ENCODE measurements at regions not wholly inside any gene's neighbourhood (a gene's known extent, or its start where the extent isn't known, plus 50 kb on each side); places are given as distances from the start of the nearest gene placed in this dataset.

DNA sequence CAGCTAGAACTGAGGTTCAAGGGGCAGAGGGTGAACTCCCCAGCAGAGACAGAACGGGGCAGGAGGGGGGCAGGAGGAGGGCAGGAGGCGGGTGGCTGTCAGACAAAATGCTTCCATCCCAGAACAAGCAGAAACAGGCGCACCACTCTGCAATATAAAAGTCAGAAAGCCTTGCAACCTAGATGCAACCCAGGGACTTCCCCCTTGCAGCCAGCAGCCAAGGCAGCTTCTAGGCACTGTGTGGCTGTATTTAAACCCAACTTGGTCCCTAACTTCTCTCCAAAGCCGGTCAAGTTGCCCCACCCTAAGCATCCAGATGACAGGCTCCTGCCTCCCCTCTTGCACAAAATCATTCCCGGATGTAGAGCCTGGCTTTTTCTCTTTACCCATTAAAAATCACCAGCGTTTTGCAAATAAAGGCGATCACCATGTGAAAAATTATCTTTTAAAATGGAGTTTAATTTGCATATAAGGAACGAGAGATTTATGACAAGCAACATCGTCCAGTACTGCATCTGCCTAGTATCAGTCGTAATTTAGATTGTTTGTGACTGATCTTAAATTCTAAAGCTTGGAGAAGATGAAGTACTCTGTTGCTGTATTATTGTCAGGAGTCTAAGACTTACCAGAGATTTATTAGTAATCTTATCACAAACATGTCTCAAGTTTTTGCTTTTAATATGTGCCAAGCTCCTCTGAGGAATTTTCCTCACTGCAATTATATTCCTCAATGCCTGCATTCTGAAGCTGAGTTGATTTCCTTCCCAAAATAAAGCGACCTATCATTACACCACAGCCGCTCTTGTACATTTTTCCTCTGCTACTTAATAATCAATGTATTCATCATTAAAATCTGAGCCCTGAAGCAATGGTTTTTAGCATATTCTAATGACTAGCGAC is 307.1 kb upstream of the ZNF507 start:
- Histone ChIP-seq H4K20me1 (ENCODE audit: insufficient read depth, low read length) (no peaks in the 10 kb centered on the region), H3K27ac (ENCODE audit: low read depth, low read length) (no peak overlapping the region), H3K9me3 (ENCODE audit: insufficient read depth, low read depth, low read length) (no peaks in the 10 kb centered on the region), H3K79me2 (ENCODE audit: insufficient read depth, low read length) (no peaks in the 10 kb centered on the region), H3K36me3 (ENCODE audit: insufficient read depth, low read length) (no peaks in the 10 kb centered on the region), H3K4me2 (ENCODE audit: low read length) (no peak overlapping the region), H3K27me3 (ENCODE audit: insufficient read depth, low read length) (peaks cover 2% of the 10 kb centered on the region), H3K4me3 (ENCODE audit: insufficient read depth, low read depth, low read length) (no peak overlapping the region), H3K4me1 (ENCODE audit: insufficient read depth, low read length) (no peaks in the 10 kb centered on the region), H2AFZ (ENCODE audit: low read depth, low read length) (no peak overlapping the region), H3K9ac (ENCODE audit: low read length) (no peak overlapping the region)
- Mint-ChIP-seq H3K27me3 (ENCODE audit: low read depth, unreplicated experiment) (peaks cover 45% of the 10 kb centered on the region), H3K4me3 (ENCODE audit: unreplicated experiment) (no peak overlapping the region), H3K9me3 (ENCODE audit: unreplicated experiment) (no peaks in the 10 kb centered on the region), H3K27ac (ENCODE audit: unreplicated experiment) (no peak overlapping the region), H3K36me3 (ENCODE audit: low read depth, unreplicated experiment) (no peaks in the 10 kb centered on the region), H3K4me1 (ENCODE audit: low read depth, unreplicated experiment) (no peaks in the 10 kb centered on the region)
- no peak for FAIRE-seq
- TF ChIP-seq EZH2 (IDR thresholded peaks at IDR 0.05; ENCODE audit: insufficient read depth, low read length), result no peak
- TF ChIP-seq, protein P1, sequence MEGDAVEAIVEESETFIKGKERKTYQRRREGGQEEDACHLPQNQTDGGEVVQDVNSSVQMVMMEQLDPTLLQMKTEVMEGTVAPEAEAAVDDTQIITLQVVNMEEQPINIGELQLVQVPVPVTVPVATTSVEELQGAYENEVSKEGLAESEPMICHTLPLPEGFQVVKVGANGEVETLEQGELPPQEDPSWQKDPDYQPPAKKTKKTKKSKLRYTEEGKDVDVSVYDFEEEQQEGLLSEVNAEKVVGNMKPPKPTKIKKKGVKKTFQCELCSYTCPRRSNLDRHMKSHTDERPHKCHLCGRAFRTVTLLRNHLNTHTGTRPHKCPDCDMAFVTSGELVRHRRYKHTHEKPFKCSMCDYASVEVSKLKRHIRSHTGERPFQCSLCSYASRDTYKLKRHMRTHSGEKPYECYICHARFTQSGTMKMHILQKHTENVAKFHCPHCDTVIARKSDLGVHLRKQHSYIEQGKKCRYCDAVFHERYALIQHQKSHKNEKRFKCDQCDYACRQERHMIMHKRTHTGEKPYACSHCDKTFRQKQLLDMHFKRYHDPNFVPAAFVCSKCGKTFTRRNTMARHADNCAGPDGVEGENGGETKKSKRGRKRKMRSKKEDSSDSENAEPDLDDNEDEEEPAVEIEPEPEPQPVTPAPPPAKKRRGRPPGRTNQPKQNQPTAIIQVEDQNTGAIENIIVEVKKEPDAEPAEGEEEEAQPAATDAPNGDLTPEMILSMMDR (IDR thresholded peaks at IDR 0.05; ENCODE audit: insufficient read depth, low read depth, low read length), result no peak
- DNase-seq (ENCODE audit: low read depth), result no peak

DNA sequence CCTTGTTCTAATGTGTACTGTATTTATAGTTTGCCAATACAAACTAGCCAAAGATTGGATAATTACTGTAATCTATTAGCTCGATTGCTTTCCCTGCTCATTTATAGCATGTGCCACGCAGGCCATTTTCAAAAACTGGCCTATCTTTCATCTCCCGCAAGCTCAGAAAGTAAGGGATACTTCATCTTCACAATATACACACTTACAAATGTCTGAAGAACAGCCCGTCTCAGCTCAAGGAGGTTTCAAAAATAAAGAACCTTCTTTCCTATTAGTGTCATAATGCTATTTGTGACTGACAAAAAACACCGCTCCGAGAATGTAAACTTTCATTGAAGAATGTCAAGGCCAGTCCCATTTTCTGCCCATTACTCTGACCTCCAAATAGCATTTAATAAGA is 306.4 kb upstream of the ZNF507 start:
- no peak overlapping the region for H3K4me2 ChIP-seq (ENCODE audit: low read length)
- no peaks in the 10 kb centered on the region for H4K20me1 ChIP-seq (ENCODE audit: insufficient read depth, low read length)
- no peaks in the 10 kb centered on the region for H3K36me3 ChIP-seq (ENCODE audit: insufficient read depth, low read length)
- FAIRE-seq, result no peak
- H3K36me3 Mint-ChIP-seq (ENCODE audit: low read depth, unreplicated experiment), result no peaks in the 10 kb centered on the region
- no peaks in the 10 kb centered on the region for H3K4me1 Mint-ChIP-seq (ENCODE audit: low read depth, unreplicated experiment)
- H3K9me3 Mint-ChIP-seq (ENCODE audit: unreplicated experiment), result no peaks in the 10 kb centered on the region
- DNase-seq (ENCODE audit: low read depth), result no peak
- no peak overlapping the region for H3K27ac Mint-ChIP-seq (ENCODE audit: unreplicated experiment)
- H3K9ac ChIP-seq (ENCODE audit: low read length), result no peak overlapping the region
- no peak overlapping the region for H3K4me3 ChIP-seq (ENCODE audit: insufficient read depth, low read depth, low read length)
- no peak overlapping the region for H3K27ac ChIP-seq (ENCODE audit: low read depth, low read length)
- TF ChIP-seq, protein P1 (IDR thresholded peaks at IDR 0.05; ENCODE audit: insufficient read depth, low read depth, low read length), result no peak
- no peaks in the 10 kb centered on the region for H3K4me1 ChIP-seq (ENCODE audit: insufficient read depth, low read length)
- H3K9me3 ChIP-seq (ENCODE audit: insufficient read depth, low read depth, low read length), result no peaks in the 10 kb centered on the region
- peaks cover 2% of the 10 kb centered on the region for H3K27me3 ChIP-seq (ENCODE audit: insufficient read depth, low read length)
- H3K27me3 Mint-ChIP-seq (ENCODE audit: low read depth, unreplicated experiment), result peaks cover 50% of the 10 kb centered on the region
- H3K4me3 Mint-ChIP-seq (ENCODE audit: unreplicated experiment), result no peak overlapping the region
- no peaks in the 10 kb centered on the region for H3K79me2 ChIP-seq (ENCODE audit: insufficient read depth, low read length)
- H2AFZ ChIP-seq (ENCODE audit: low read depth, low read length), result no peak overlapping the region

DNA sequence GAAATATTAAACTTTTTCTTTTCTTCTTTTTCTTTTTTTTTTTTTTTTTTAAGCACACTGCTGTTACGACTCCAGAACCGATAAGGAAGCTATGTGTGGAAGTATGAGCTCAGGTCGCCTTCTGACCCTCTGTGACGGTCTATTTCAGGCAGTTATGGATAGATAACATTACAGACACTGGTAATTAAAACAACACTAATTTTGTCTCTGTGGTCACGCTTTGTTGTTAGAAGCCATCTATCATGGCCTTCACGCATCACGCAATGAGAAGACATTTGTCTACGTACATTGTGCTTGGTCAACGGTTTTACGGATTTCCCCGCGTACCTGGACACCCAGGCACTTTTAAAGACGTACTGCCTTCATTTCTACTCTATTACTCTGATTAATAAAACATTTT is 306.0 kb upstream of the ZNF507 start:
- no peak overlapping the region for H3K4me3 Mint-ChIP-seq (ENCODE audit: unreplicated experiment)
- no peak for DNase-seq (ENCODE audit: low read depth)
- H4K20me1 ChIP-seq (ENCODE audit: insufficient read depth, low read length), result no peaks in the 10 kb centered on the region
- TF ChIP-seq, protein P1 (IDR thresholded peaks at IDR 0.05; ENCODE audit: insufficient read depth, low read depth, low read length), result no peak
- no peak for TF ChIP-seq EZH2 (IDR thresholded peaks at IDR 0.05; ENCODE audit: insufficient read depth, low read length)
- no peaks in the 10 kb centered on the region for H3K79me2 ChIP-seq (ENCODE audit: insufficient read depth, low read length)
- H3K9me3 Mint-ChIP-seq (ENCODE audit: unreplicated experiment), result no peaks in the 10 kb centered on the region
- H3K27ac Mint-ChIP-seq (ENCODE audit: unreplicated experiment), result no peak overlapping the region
- H3K4me1 ChIP-seq (ENCODE audit: insufficient read depth, low read length), result no peaks in the 10 kb centered on the region
- H3K4me3 ChIP-seq (ENCODE audit: insufficient read depth, low read depth, low read length), result no peak overlapping the region
- no peak overlapping the region for H3K27ac ChIP-seq (ENCODE audit: low read depth, low read length)
- no peak overlapping the region for H2AFZ ChIP-seq (ENCODE audit: low read depth, low read length)
- no peaks in the 10 kb centered on the region for H3K9me3 ChIP-seq (ENCODE audit: insufficient read depth, low read depth, low read length)
- FAIRE-seq, result no peak
- no peak overlapping the region for H3K4me2 ChIP-seq (ENCODE audit: low read length)
- H3K27me3 Mint-ChIP-seq (ENCODE audit: low read depth, unreplicated experiment), result peaks cover 50% of the 10 kb centered on the region
- H3K36me3 Mint-ChIP-seq (ENCODE audit: low read depth, unreplicated experiment), result no peaks in the 10 kb centered on the region
- no peaks in the 10 kb centered on the region for H3K36me3 ChIP-seq (ENCODE audit: insufficient read depth, low read length)
- H3K9ac ChIP-seq (ENCODE audit: low read length), result no peak overlapping the region
- H3K27me3 ChIP-seq (ENCODE audit: insufficient read depth, low read length), result peaks cover 6% of the 10 kb centered on the region
- H3K4me1 Mint-ChIP-seq (ENCODE audit: low read depth, unreplicated experiment), result no peaks in the 10 kb centered on the region

All from astrocyte (in vitro differentiated cells and primary cell).